SK-N-SH (cell line): ENCODE measurements at regions not wholly inside any gene's neighbourhood (a gene's known extent, or its start where the extent isn't known, plus 50 kb on each side); places are given as distances from the start of the nearest gene placed in this dataset.

Experiments used
- CTCF ChIA-PET: fragments of 300-600, 350-600 bp; formaldehyde crosslinking; extraction: SDS; loops from one replicate; lab custom pipeline; 2021; lab: Yijun Ruan, JAX
- POLR2A ChIA-PET: fragments of 350-600 bp; sonication (Branson Sonifier 250); formaldehyde crosslinking; extraction: SDS; loops from one replicate; lab custom pipeline; 2020; ENCODE audit warnings: antibody characterized with exemption, inconsistent platforms; lab: Yijun Ruan, JAX
- DNase-seq: peaks from one replicate; pipeline ENCODE4 v3.0.0; 2012
- H2AFZ ChIP-seq: fragments of 200-600 bp; sonication (generic); 2 replicates; pipeline ENCODE4 v1.8.1; 2016; ENCODE audit warnings: antibody characterized with exemption, mild to moderate bottlenecking, low read depth
- H3F3A ChIP-seq: fragments of 200-600 bp; sonication (generic); replicated peaks from 2 replicates; pipeline ENCODE3; 2016; ENCODE audit warnings: antibody characterized with exemption, mild to moderate bottlenecking; ENCODE audit not compliant: insufficient read depth
- H3K27ac ChIP-seq, 2 experiments: fragments of 200-500 bp in 1 of 2; fragments of 200-600 bp in 1 of 2; sonication (Bioruptor generic) in 1 of 2; sonication (generic), shearing (Covaris generic) in 1 of 2; 2 replicates each; pipeline versions ENCODE4 v1.5.1 to v1.6.1; 2014 to 2016; ENCODE audit warnings: low read depth in 2 of 2, inconsistent platforms in 1 of 2, low read length in 1 of 2, mild to moderate bottlenecking in 1 of 2, mixed read lengths in 1 of 2
- H3K27me3 ChIP-seq: fragments of 200-600 bp; sonication (generic), shearing (Covaris generic); 2 replicates; pipeline ENCODE4 v1.6.1; 2016; ENCODE audit warnings: mixed run types; ENCODE audit not compliant: insufficient read depth
- H3K36me3 ChIP-seq, 2 experiments: fragments of 200-500 bp in 1 of 2; fragments of 200-600 bp in 1 of 2; sonication (Bioruptor generic) in 1 of 2; sonication (generic) in 1 of 2; replicated peaks in 1 of 2; 2 replicates each; pipeline versions ENCODE3 to v1.5.1; 2014 to 2016; ENCODE audit warnings: low read length in 1 of 2, mild to moderate bottlenecking in 1 of 2; ENCODE audit not compliant: insufficient read depth in 2 of 2, control insufficient read depth in 1 of 2
- H3K4me1 ChIP-seq, 2 experiments: fragments of 200-500 bp in 1 of 2; fragments of 200-600 bp in 1 of 2; sonication (Bioruptor generic) in 1 of 2; sonication (generic), shearing (Covaris generic) in 1 of 2; 2 replicates each; pipeline versions ENCODE4 v1.5.1 to v1.6.1; 2014 to 2016; ENCODE audit warnings: low read depth in 1 of 2, low read length in 1 of 2, mixed run types in 1 of 2; ENCODE audit not compliant: insufficient read depth in 2 of 2, control insufficient read depth in 1 of 2
- H3K4me2 ChIP-seq: fragments of 200-600 bp; sonication (generic), shearing (Covaris generic); 2 replicates; pipeline ENCODE4 v1.6.1; 2017; ENCODE audit warnings: mixed run types
- H3K4me3 ChIP-seq, 2 experiments: fragments of 200-500 bp in 1 of 2; fragments of 200-600 bp in 1 of 2; sonication (Bioruptor generic) in 1 of 2; sonication (generic), shearing (Covaris generic) in 1 of 2; 2 replicates each; pipeline versions ENCODE4 v1.5.1 to v1.8.1; 2014 to 2016; ENCODE audit warnings: low read depth in 2 of 2, inconsistent platforms in 1 of 2, low read length in 1 of 2, mild to moderate bottlenecking in 1 of 2, mixed read lengths in 1 of 2, moderate library complexity in 1 of 2
- H3K79me2 ChIP-seq: fragments of 200-600 bp; sonication (generic); 2 replicates; pipeline ENCODE4 v1.8.1; 2017; ENCODE audit warnings: mild to moderate bottlenecking; ENCODE audit not compliant: insufficient read depth
- H3K9ac ChIP-seq: fragments of 200-600 bp; sonication (generic); 2 replicates; pipeline ENCODE4 v1.6.1; 2017; ENCODE audit warnings: mixed run types
- H3K9me2 ChIP-seq: fragments of 200-600 bp; sonication (generic); 2 replicates; pipeline ENCODE4 v1.6.1; 2017; ENCODE audit warnings: mixed run types
- H3K9me3 ChIP-seq: fragments of 200-600 bp; sonication (generic); 2 replicates; pipeline ENCODE4 v1.6.1; 2017; ENCODE audit warnings: mixed run types, mild to moderate bottlenecking, moderate library complexity
- H4K20me1 ChIP-seq: fragments of 200-600 bp; sonication (generic); 2 replicates; pipeline ENCODE4 v1.6.1; 2017; ENCODE audit warnings: mild to moderate bottlenecking, mixed run types; ENCODE audit not compliant: insufficient read depth
- EP300 ChIP-seq, 2 experiments: IDR thresholded peaks; 2 replicates each; pipeline versions ENCODE4 v1.4.0 to v1.6.1; 2012; ENCODE audit warnings: borderline replicate concordance in 1 of 2, low read depth in 1 of 2, low read length in 1 of 2
- EZH2phosphoT487 ChIP-seq: fragments of 200-600 bp; sonication (generic); IDR thresholded peaks from 2 replicates; pipeline ENCODE4 v1.6.1; 2017; ENCODE audit warnings: low read depth, mixed run types, mild to moderate bottlenecking, antibody characterized with exemption, moderate library complexity, borderline replicate concordance
- FOSL2 ChIP-seq: IDR thresholded peaks from 2 replicates; pipeline ENCODE4 v1.4.0; 2012; ENCODE audit warnings: low read depth, mild to moderate bottlenecking, moderate library complexity, borderline replicate concordance
- FOXJ3 ChIP-seq: sonication (generic); formaldehyde crosslinking; IDR thresholded peaks from 2 replicates; pipeline ENCODE4 v1.5.1; 2020; ENCODE audit warnings: mild to moderate bottlenecking, missing genetic modification reagents
- GABPA ChIP-seq: IDR thresholded peaks from 2 replicates; pipeline ENCODE4 v1.4.0; 2012; ENCODE audit warnings: low read depth, mild to moderate bottlenecking
- GATA2 ChIP-seq: sonication (generic); formaldehyde crosslinking; IDR thresholded peaks from 2 replicates; pipeline ENCODE4 v1.5.0; 2020; ENCODE audit warnings: mild to moderate bottlenecking, missing genetic modification reagents
- JUND ChIP-seq: IDR thresholded peaks from 2 replicates; pipeline ENCODE4 v1.4.0; 2012
- NRF1 ChIP-seq: IDR thresholded peaks from 2 replicates; pipeline ENCODE4 v1.6.1; 2012; ENCODE audit warnings: low read depth, mild to moderate bottlenecking, low read length
- POLR2AphosphoS5 ChIP-seq: IDR thresholded peaks from 2 replicates; pipeline ENCODE4 v1.6.1; 2012; ENCODE audit warnings: low read depth, low read length
- RXRA ChIP-seq: IDR thresholded peaks from 2 replicates; pipeline ENCODE4 v1.4.0; 2012; ENCODE audit warnings: low read depth, mild to moderate bottlenecking, borderline replicate concordance
- SIN3A ChIP-seq: IDR thresholded peaks from 2 replicates; pipeline ENCODE4 v1.6.1; 2012; ENCODE audit warnings: low read depth, mild to moderate bottlenecking, low read length, moderate library complexity, borderline replicate concordance
- SMC3 ChIP-seq: IDR thresholded peaks from 2 replicates; pipeline ENCODE4 v1.6.1; 2012; ENCODE audit warnings: low read depth, low read length, improper control_type of control experiment
- TAF1 ChIP-seq: IDR thresholded peaks from 2 replicates; pipeline ENCODE4 v1.6.1; 2012; ENCODE audit warnings: low read depth, mild to moderate bottlenecking, low read length, moderate library complexity, borderline replicate concordance
- TCF12 ChIP-seq: IDR thresholded peaks from 2 replicates; pipeline ENCODE4 v1.4.0; 2012
- TEAD4 ChIP-seq: IDR thresholded peaks from 2 replicates; pipeline ENCODE4 v1.4.0; 2012; ENCODE audit warnings: mild to moderate bottlenecking, borderline replicate concordance; ENCODE audit not compliant: insufficient read depth
- WGBS: methylation state at CpG from one replicate; pipeline ENCODE4 v1.1.6; 2017; ENCODE audit warnings: low lambda C conversion rate; 5-methylcytosine and 5-hydroxymethylcytosine counted together
- TF ChIP-seq, protein P1 (sequence below): IDR thresholded peaks from 2 replicates; pipeline ENCODE4 v1.4.0; 2012; ENCODE audit warnings: low read depth
- TF ChIP-seq, protein P2 (sequence below): IDR thresholded peaks from 2 replicates; pipeline ENCODE4; 2012
- TF ChIP-seq, protein P3 (sequence below): fragments of 150-350 bp; IDR thresholded peaks from 2 replicates; pipeline ENCODE4 v1.6.1; 2017; ENCODE audit warnings: antibody characterized with exemption, low read length, low read depth, borderline replicate concordance
- TF ChIP-seq, protein P4 (sequence below): IDR thresholded peaks from 2 replicates; pipeline ENCODE4 v1.6.1; 2012; ENCODE audit warnings: mild to moderate bottlenecking, low read depth, low read length, moderate library complexity

DNA sequence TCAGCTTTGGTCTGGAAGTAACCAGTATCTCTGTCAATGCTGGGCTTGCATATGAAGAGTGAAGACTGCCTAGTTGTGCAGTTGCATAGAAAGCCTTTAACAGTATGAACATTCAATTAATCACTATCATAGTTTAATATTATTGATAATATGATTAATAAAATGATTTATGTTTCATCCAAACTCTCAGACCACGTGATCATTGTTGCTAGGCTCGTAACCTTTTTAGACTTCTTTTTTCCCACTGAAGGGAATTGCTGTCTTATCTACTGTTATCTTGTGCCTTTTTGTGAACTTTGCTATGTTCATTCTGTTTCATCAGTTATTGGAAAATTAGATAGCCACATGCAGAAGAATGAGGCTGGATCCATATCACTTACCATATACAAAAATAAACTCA, 536.4 kb upstream of the NOVA1 start (continued):
- TF ChIP-seq FOXJ3 (CRISPR knock-in tag) (no peak), NRF1 (no peak), TCF12 (no peak), RXRA (no peak), JUND (no peak), GATA2 (CRISPR knock-in tag) (no peak), EZH2phosphoT487 (no peak), TEAD4 (no peak), SIN3A (no peak), TAF1 (no peak)
- TF ChIP-seq, protein P1, sequence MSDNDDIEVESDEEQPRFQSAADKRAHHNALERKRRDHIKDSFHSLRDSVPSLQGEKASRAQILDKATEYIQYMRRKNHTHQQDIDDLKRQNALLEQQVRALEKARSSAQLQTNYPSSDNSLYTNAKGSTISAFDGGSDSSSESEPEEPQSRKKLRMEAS = no peak

DNA sequence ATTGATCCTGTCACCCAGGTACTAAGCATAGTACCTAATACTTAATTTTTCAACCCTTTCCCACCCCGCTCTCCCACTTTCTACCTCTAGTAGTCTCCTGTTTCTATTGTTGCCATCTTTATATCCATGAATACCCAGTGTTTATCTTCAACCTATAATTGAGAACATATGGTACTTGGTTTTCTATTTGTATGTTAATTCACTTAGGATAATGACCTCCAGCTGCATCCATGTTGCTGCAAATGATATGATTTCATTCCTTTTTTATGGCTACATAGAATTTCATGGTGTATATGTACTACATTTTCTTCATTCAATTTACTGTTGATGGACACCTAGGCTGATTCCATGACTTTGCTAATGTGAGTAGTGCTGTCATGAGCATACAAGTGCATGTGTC, 547.3 kb upstream of the NOVA1 start:
- H3K4me1 ChIP-seq = no peaks in the 10 kb centered on the region
- no peaks in the 10 kb centered on the region for H3F3A ChIP-seq
- ChIA-PET POLR2A (no interaction called here), CTCF (no interaction called here)
- DNase-seq = no peak
- no peak overlapping the region for H3K27ac ChIP-seq
- H3K79me2 ChIP-seq = no peaks in the 10 kb centered on the region
- TF ChIP-seq TCF12 (0 out of 2 replicates have a peak, but pooled peaks have one; percentile 5), SMC3 (no peak)
- H3K9me2 ChIP-seq = no peaks in the 10 kb centered on the region
- H3K9ac ChIP-seq = no peak overlapping the region
- H3K36me3 ChIP-seq = no peaks in the 10 kb centered on the region
- H3K9me3 ChIP-seq = no peaks in the 10 kb centered on the region
- no peak overlapping the region for H3K4me2 ChIP-seq
- no peak overlapping the region for H3K4me3 ChIP-seq
- H4K20me1 ChIP-seq = no peaks in the 10 kb centered on the region
- H3K27me3 ChIP-seq = no peaks in the 10 kb centered on the region
- WGBS = 41% methylated on average over 1 of the region's 1 CpG
- no peak overlapping the region for H2AFZ ChIP-seq

DNA sequence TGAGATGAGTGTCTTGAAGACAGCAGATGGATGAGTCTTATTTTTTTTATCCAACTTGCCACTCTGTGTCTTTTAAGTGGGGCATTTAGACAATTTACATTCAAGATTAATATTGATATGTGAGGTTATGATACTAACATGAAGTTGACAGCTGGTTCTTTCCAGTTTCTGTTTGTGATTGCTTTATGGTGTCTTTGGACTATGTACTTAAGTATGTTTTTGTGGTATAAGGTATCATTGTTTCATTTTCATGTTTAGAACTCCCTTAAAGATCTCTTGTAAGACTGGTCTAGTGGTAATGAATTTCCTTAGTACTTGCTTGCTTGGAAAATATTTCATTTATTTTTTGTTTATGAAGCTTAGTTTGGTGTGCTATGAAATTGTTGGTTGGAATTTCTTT, 550.3 kb upstream of the NOVA1 start:
- no peaks in the 10 kb centered on the region for H3F3A ChIP-seq
- H3K4me1 ChIP-seq = no peaks in the 10 kb centered on the region
- H3K4me3 ChIP-seq = no peak overlapping the region
- H3K9ac ChIP-seq = no peak overlapping the region
- no peaks in the 10 kb centered on the region for H3K36me3 ChIP-seq
- H3K79me2 ChIP-seq = no peaks in the 10 kb centered on the region
- no peak overlapping the region for H2AFZ ChIP-seq
- H3K9me3 ChIP-seq = no peaks in the 10 kb centered on the region
- DNase-seq = no peak
- ChIA-PET POLR2A (no interaction called here), CTCF (no interaction called here)
- H3K4me2 ChIP-seq = no peak overlapping the region
- H4K20me1 ChIP-seq = no peaks in the 10 kb centered on the region
- H3K27ac ChIP-seq = no peak overlapping the region
- no peaks in the 10 kb centered on the region for H3K9me2 ChIP-seq
- H3K27me3 ChIP-seq = no peaks in the 10 kb centered on the region
- TF ChIP-seq NRF1 (no peak), EZH2phosphoT487 (no peak), POLR2AphosphoS5 (no peak), EP300 (IDR thresholded peaks at IDR 0.05; ENCODE audit: borderline replicate concordance in 1 of 2, low read depth in 1 of 2, low read length in 1 of 2) (no peak), FOSL2 (no peak), TAF1 (no peak), GABPA (no peak)
- TF ChIP-seq, protein P2, sequence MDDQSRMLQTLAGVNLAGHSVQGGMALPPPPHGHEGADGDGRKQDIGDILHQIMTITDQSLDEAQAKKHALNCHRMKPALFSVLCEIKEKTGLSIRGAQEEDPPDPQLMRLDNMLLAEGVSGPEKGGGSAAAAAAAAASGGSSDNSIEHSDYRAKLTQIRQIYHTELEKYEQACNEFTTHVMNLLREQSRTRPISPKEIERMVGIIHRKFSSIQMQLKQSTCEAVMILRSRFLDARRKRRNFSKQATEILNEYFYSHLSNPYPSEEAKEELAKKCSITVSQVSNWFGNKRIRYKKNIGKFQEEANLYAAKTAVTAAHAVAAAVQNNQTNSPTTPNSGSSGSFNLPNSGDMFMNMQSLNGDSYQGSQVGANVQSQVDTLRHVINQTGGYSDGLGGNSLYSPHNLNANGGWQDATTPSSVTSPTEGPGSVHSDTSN = no peak
- TF ChIP-seq, protein P1 = no peak
- TF ChIP-seq, protein P3, sequence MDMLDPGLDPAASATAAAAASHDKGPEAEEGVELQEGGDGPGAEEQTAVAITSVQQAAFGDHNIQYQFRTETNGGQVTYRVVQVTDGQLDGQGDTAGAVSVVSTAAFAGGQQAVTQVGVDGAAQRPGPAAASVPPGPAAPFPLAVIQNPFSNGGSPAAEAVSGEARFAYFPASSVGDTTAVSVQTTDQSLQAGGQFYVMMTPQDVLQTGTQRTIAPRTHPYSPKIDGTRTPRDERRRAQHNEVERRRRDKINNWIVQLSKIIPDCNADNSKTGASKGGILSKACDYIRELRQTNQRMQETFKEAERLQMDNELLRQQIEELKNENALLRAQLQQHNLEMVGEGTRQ = no peak
- TF ChIP-seq, protein P4, sequence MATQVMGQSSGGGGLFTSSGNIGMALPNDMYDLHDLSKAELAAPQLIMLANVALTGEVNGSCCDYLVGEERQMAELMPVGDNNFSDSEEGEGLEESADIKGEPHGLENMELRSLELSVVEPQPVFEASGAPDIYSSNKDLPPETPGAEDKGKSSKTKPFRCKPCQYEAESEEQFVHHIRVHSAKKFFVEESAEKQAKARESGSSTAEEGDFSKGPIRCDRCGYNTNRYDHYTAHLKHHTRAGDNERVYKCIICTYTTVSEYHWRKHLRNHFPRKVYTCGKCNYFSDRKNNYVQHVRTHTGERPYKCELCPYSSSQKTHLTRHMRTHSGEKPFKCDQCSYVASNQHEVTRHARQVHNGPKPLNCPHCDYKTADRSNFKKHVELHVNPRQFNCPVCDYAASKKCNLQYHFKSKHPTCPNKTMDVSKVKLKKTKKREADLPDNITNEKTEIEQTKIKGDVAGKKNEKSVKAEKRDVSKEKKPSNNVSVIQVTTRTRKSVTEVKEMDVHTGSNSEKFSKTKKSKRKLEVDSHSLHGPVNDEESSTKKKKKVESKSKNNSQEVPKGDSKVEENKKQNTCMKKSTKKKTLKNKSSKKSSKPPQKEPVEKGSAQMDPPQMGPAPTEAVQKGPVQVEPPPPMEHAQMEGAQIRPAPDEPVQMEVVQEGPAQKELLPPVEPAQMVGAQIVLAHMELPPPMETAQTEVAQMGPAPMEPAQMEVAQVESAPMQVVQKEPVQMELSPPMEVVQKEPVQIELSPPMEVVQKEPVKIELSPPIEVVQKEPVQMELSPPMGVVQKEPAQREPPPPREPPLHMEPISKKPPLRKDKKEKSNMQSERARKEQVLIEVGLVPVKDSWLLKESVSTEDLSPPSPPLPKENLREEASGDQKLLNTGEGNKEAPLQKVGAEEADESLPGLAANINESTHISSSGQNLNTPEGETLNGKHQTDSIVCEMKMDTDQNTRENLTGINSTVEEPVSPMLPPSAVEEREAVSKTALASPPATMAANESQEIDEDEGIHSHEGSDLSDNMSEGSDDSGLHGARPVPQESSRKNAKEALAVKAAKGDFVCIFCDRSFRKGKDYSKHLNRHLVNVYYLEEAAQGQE = no peak
